H1 (cell line): ENCODE measurements at regions not wholly inside any gene's neighbourhood (a gene's known extent, or its start where the extent isn't known, plus 50 kb on each side); places are given as distances from the start of the nearest gene placed in this dataset.

Experiments used
- CTCF ChIA-PET: fragments of 300-600 bp; sonication (Branson Sonifier 250); formaldehyde crosslinking; loops from one replicate; lab custom pipeline; 2021; ENCODE audit not compliant: partially characterized antibody; lab: Charles Lee
- POLR2A ChIA-PET: fragments of 300-600 bp; sonication (Branson Sonifier 250); formaldehyde crosslinking; loops from one replicate; lab custom pipeline; 2021; ENCODE audit warnings: inconsistent platforms; ENCODE audit not compliant: partially characterized antibody; lab: Charles Lee
- DNase-seq, 2 experiments: peaks; one replicate each; pipeline versions ENCODE4 v3.0.0 to v3.0.0-alpha.2; 2010 to 2022; ENCODE audit warnings: low spot score in 2 of 2, low read depth in 1 of 2, mixed read lengths in 1 of 2
- FAIRE-seq: peaks from 2 replicates; lab custom pipeline; 2011; peaks lifted over from hg19 to GRCh38; lab: Jason Lieb, UNC
- H2AFZ ChIP-seq: 2 replicates; pipeline ENCODE4 v1.8.1; 2012; ENCODE audit warnings: low read length, inconsistent platforms
- H2AK5ac ChIP-seq: 2 replicates; pipeline ENCODE4 v1.6.1; 2013; ENCODE audit warnings: low read depth, low read length
- H2BK120ac ChIP-seq: replicated peaks from 2 replicates; pipeline ENCODE3; 2013; ENCODE audit warnings: low read depth, low read length, inconsistent platforms
- H2BK12ac ChIP-seq: 2 replicates; pipeline ENCODE4 v1.6.1; 2013; ENCODE audit warnings: low read depth, low read length
- H2BK15ac ChIP-seq: 2 replicates; pipeline ENCODE4 v1.6.1; 2013; ENCODE audit warnings: low read length
- H2BK20ac ChIP-seq: 2 replicates; pipeline ENCODE4 v1.6.1; 2013; ENCODE audit warnings: low read length
- H2BK5ac ChIP-seq: 2 replicates; pipeline ENCODE4 v1.6.1; 2013; ENCODE audit warnings: low read depth, low read length
- H3K14ac ChIP-seq: 2 replicates; pipeline ENCODE4 v1.6.1; 2013; ENCODE audit warnings: inconsistent platforms; ENCODE audit not compliant: insufficient read length
- H3K18ac ChIP-seq: 2 replicates; pipeline ENCODE4 v1.6.1; 2013; ENCODE audit warnings: low read length; ENCODE audit errors: extremely low read depth
- H3K23ac ChIP-seq: 2 replicates; pipeline ENCODE4 v1.6.1; 2013; ENCODE audit warnings: inconsistent platforms; ENCODE audit not compliant: insufficient read length
- H3K23me2 ChIP-seq: 2 replicates; pipeline ENCODE4 v1.6.1; 2013; ENCODE audit warnings: low read depth, low read length
- H3K27ac ChIP-seq: 2 replicates; pipeline ENCODE4 v1.6.1; 2011; ENCODE audit warnings: low read depth, low read length, inconsistent platforms
- H3K27me3 ChIP-seq, 4 experiments: replicated peaks in 1 of 4; 1 replicate in 1 of 4; 2 replicates in 3 of 4; pipeline versions ENCODE4 v1.6.1 to v1.8.1; 2011 to 2013; ENCODE audit warnings: low read length in 3 of 4, mild to moderate bottlenecking in 3 of 4, inconsistent platforms in 2 of 4, mixed read lengths in 2 of 4, moderate library complexity in 1 of 4; ENCODE audit not compliant: control insufficient read depth in 3 of 4, insufficient read depth in 3 of 4; ENCODE audit errors: extremely low read depth in 1 of 4
- H3K36me3 ChIP-seq, 4 experiments: 2 replicates each; pipeline versions ENCODE4 v1.6.1 to v1.8.1; 2011 to 2013; ENCODE audit warnings: mild to moderate bottlenecking in 4 of 4, low read length in 3 of 4, moderate library complexity in 2 of 4, control low read depth in 1 of 4, inconsistent platforms in 1 of 4; ENCODE audit not compliant: insufficient read depth in 4 of 4, control insufficient read depth in 2 of 4
- H3K4ac ChIP-seq: replicated peaks from 2 replicates; pipeline ENCODE3; 2013; ENCODE audit warnings: low read length, low read depth, mixed read lengths, inconsistent platforms; ENCODE audit not compliant: insufficient read length
- H3K4me1 ChIP-seq, 4 experiments: replicated peaks in 1 of 4; 1 replicate in 1 of 4; 2 replicates in 3 of 4; pipeline versions ENCODE4 v1.6.1 to v1.8.1; 2011 to 2013; ENCODE audit warnings: low read length in 3 of 4, inconsistent platforms in 2 of 4, mixed read lengths in 1 of 4; ENCODE audit not compliant: insufficient read depth in 4 of 4, control insufficient read depth in 3 of 4
- H3K4me2 ChIP-seq, 2 experiments: 2 replicates each; pipeline versions ENCODE4 v1.6.1 to v1.8.1; 2011 to 2013; ENCODE audit warnings: low read depth in 2 of 2, low read length in 2 of 2, control low read depth in 1 of 2, inconsistent platforms in 1 of 2, mild to moderate bottlenecking in 1 of 2; ENCODE audit not compliant: insufficient read depth in 1 of 2
- H3K4me3 ChIP-seq, 4 experiments: fragments of 200-600, 300-600 bp in 1 of 4; sonication (generic), shearing (Covaris generic), sonication (Bioruptor Twin) in 1 of 4; 2 replicates each; pipeline versions ENCODE4 v1.5.1 to v1.8.1; 2011 to 2016; ENCODE audit warnings: low read length in 4 of 4, low read depth in 3 of 4, control low read depth in 2 of 4, inconsistent platforms in 2 of 4, mild to moderate bottlenecking in 2 of 4, mixed read lengths in 1 of 4, moderate library complexity in 1 of 4; ENCODE audit not compliant: insufficient read depth in 2 of 4; ENCODE audit errors: extremely low read depth in 1 of 4
- H3K56ac ChIP-seq: replicated peaks from 2 replicates; pipeline ENCODE3; 2013; ENCODE audit warnings: low read depth, mild to moderate bottlenecking, mixed read lengths, low read length, inconsistent platforms; ENCODE audit not compliant: insufficient read length
- H3K79me1 ChIP-seq: 2 replicates; pipeline ENCODE4 v1.6.1; 2013; ENCODE audit warnings: low read depth, low read length, control low read depth
- H3K79me2 ChIP-seq, 2 experiments: 2 replicates each; pipeline versions ENCODE4 v1.6.1 to v1.8.1; 2012 to 2013; ENCODE audit warnings: low read length in 2 of 2, mild to moderate bottlenecking in 2 of 2, inconsistent platforms in 1 of 2; ENCODE audit not compliant: insufficient read depth in 2 of 2, control insufficient read depth in 1 of 2
- H3K9ac ChIP-seq, 4 experiments: replicated peaks in 1 of 4; 1 replicate in 1 of 4; 2 replicates in 3 of 4; pipeline versions ENCODE4 v1.6.1 to v1.8.1; 2011 to 2013; ENCODE audit warnings: low read depth in 3 of 4, low read length in 3 of 4, control low read depth in 2 of 4, mild to moderate bottlenecking in 2 of 4, moderate library complexity in 2 of 4, inconsistent platforms in 1 of 4; ENCODE audit errors: extremely low read depth in 1 of 4
- H3K9me3 ChIP-seq, 2 experiments: 2 replicates each; pipeline versions ENCODE4 v1.6.1 to v1.8.1; 2012 to 2013; ENCODE audit warnings: mild to moderate bottlenecking in 2 of 2, moderate library complexity in 2 of 2, control low read depth in 1 of 2, inconsistent platforms in 1 of 2, low read depth in 1 of 2, low read length in 1 of 2, mixed read lengths in 1 of 2; ENCODE audit not compliant: insufficient read depth in 2 of 2
- H4K20me1 ChIP-seq, 2 experiments: replicated peaks in 1 of 2; 2 replicates each; pipeline versions ENCODE3 to v1.8.1; 2011 to 2013; ENCODE audit warnings: inconsistent platforms in 2 of 2, low read length in 2 of 2, mild to moderate bottlenecking in 1 of 2; ENCODE audit not compliant: insufficient read depth in 2 of 2, control insufficient read depth in 1 of 2
- H4K5ac ChIP-seq: 2 replicates; pipeline ENCODE4 v1.6.1; 2013; ENCODE audit warnings: low read length, low read depth, mixed read lengths, inconsistent platforms; ENCODE audit not compliant: insufficient read length
- H4K8ac ChIP-seq: 2 replicates; pipeline ENCODE4 v1.8.0; 2013; ENCODE audit warnings: mild to moderate bottlenecking, moderate library complexity, low read length, inconsistent platforms; ENCODE audit not compliant: insufficient read depth; ENCODE audit errors: extremely low read depth
- H4K91ac ChIP-seq: replicated peaks from 2 replicates; pipeline ENCODE3; 2013; ENCODE audit warnings: low read length, mixed read lengths, inconsistent platforms; ENCODE audit not compliant: insufficient read length
- HDAC2 ChIP-seq, 2 experiments: fragments of 300-600 bp in 1 of 2; sonication (generic) in 1 of 2; IDR thresholded peaks; 2 replicates each; pipeline ENCODE4 v1.6.1; 2011 to 2012; ENCODE audit warnings: low read depth in 2 of 2, low read length in 2 of 2, mild to moderate bottlenecking in 2 of 2, moderate library complexity in 2 of 2, borderline replicate concordance in 1 of 2, inconsistent platforms in 1 of 2
- WGBS, 2 experiments: shearing (Covaris generic) in 1 of 2; methylation state at CpG; one replicate each; pipeline versions ENCODE4 v1.1.6 to v1.1.7; 2013 to 2015; ENCODE audit warnings: low lambda C conversion rate in 2 of 2, mixed read lengths in 2 of 2, inconsistent platforms in 1 of 2, low coverage in 1 of 2, missing lambda C conversion rate in 1 of 2; ENCODE audit not compliant: insufficient replicate concordance in 2 of 2, insufficient coverage in 1 of 2, insufficient read length in 1 of 2; ENCODE audit errors: extremely low coverage in 1 of 2, missing lambda C conversion rate in 1 of 2; 5-methylcytosine and 5-hydroxymethylcytosine counted together
- TF ChIP-seq, protein P1 (sequence below): IDR thresholded peaks from 2 replicates; pipeline ENCODE4 v1.6.1; 2012; ENCODE audit warnings: inconsistent platforms

DNA sequence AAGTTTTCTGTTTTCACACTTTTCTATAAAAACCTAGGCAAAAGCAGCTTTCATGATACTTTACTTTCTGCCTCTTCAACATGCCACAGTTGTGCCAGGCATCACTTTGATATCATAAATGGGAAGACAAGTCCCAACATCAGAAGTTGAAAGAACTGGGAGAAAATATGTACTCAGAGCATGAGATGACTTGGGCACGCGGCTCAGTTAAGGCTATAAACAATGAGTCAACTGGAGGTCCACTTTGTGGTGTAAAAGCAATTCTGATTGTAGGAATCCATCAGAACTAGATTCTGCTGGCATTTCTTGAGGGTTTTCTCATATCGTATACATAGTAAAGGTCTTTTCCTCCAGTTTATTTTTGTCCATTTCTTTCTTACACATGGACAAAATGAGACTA lies 109.7 kb upstream of the USP47 start:
- no peak overlapping the region for H4K8ac ChIP-seq
- no peak overlapping the region for H2BK5ac ChIP-seq
- peaks cover 0 to 1% (median 0%) of the 10 kb centered on the region in 4 experiments; a peak in 2 of 7 replicates for H3K27me3 ChIP-seq
- H3K4ac ChIP-seq, result no peak overlapping the region
- no peaks in the 10 kb centered on the region for H3K9me3 ChIP-seq
- H3K4me2 ChIP-seq, result no peak overlapping the region
- FAIRE-seq (no peak), DNase-seq (no peak)
- no peak overlapping the region for H3K14ac ChIP-seq
- no peak overlapping the region for H2BK120ac ChIP-seq
- no peak overlapping the region for H3K27ac ChIP-seq
- no peaks in the 10 kb centered on the region for H3K79me1 ChIP-seq
- H3K18ac ChIP-seq, result no peak overlapping the region
- H3K23me2 ChIP-seq, result no peaks in the 10 kb centered on the region; the same call in 1 of the 2 replicates
- no peak overlapping the region for H2AK5ac ChIP-seq
- ChIA-PET POLR2A (no interaction called here), CTCF (interaction anchor here (1.0 to 2.6 kb wide), 2 partner anchors 10 to 11 kb away, joined by 3 to 11 read pairs; no protein-coding TSS in a partner anchor)
- H3K4me1 ChIP-seq, result peaks cover 2 to 6% (median 5%) of the 10 kb centered on the region in 4 experiments; a peak in 5 of 7 replicates
- H3K4me3 ChIP-seq, result no peak overlapping the region
- H2BK15ac ChIP-seq, result no peak overlapping the region
- no peaks in the 10 kb centered on the region for H3K36me3 ChIP-seq
- no peaks in the 10 kb centered on the region for H3K79me2 ChIP-seq
- no peak overlapping the region for H4K91ac ChIP-seq
- H2AFZ ChIP-seq, result no peak overlapping the region
- no peak overlapping the region for H3K23ac ChIP-seq
- no peak overlapping the region for H3K9ac ChIP-seq
- no peaks in the 10 kb centered on the region for H4K20me1 ChIP-seq
- H2BK12ac ChIP-seq, result no peak overlapping the region
- WGBS, 2 experiments, result 87% methylated on average over 3 of the region's 3 CpGs; no CpG with 5 or more reads in 1 of the 2 experiments
- no peak overlapping the region for H4K5ac ChIP-seq
- no peak overlapping the region for H2BK20ac ChIP-seq
- no peak overlapping the region for H3K56ac ChIP-seq
- TF ChIP-seq HDAC2 (IDR thresholded peaks at IDR 0.05; ENCODE audit: borderline replicate concordance in 1 of 2, low read depth in 2 of 2, low read length in 2 of 2), result no peak
- TF ChIP-seq, protein P1, sequence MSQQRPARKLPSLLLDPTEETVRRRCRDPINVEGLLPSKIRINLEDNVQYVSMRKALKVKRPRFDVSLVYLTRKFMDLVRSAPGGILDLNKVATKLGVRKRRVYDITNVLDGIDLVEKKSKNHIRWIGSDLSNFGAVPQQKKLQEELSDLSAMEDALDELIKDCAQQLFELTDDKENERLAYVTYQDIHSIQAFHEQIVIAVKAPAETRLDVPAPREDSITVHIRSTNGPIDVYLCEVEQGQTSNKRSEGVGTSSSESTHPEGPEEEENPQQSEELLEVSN, result no peak
